GM10248 (cell line): ENCODE measurements at regions not wholly inside any gene's neighbourhood (a gene's known extent, or its start where the extent isn't known, plus 50 kb on each side); places are given as distances from the start of the nearest gene placed in this dataset.

ENCODE experiments used
- CTCF ChIA-PET: fragments of 300-600 bp; sonication (Branson Sonifier 250); formaldehyde crosslinking; extraction: SDS; loops from one replicate; lab custom pipeline; 2021; ENCODE audit warnings: antibody characterized with exemption; lab: Yijun Ruan, JAX
- POLR2A ChIA-PET: fragments of 350-650 bp; sonication (Branson Sonifier 250); formaldehyde crosslinking; extraction: SDS; loops from one replicate; lab custom pipeline; 2020; ENCODE audit warnings: antibody characterized with exemption; lab: Yijun Ruan, JAX
- DNase-seq: peaks from one replicate; pipeline ENCODE4 v3.0.0; 2012; ENCODE audit errors: extremely low spot score
- CTCF ChIP-seq: IDR thresholded peaks from 2 replicates; pipeline ENCODE4 v1.5.1; 2012; ENCODE audit warnings: mild to moderate bottlenecking, low read depth; ENCODE audit errors: extremely low read depth, missing control alignments, control extremely low read depth

- CTCF ChIA-PET, result interaction anchor here (1.5 kb wide), 1 partner anchor 35 kb away, joined by 4 read pairs; no protein-coding TSS in a partner anchor
- TF ChIP-seq CTCF, result no peak
- POLR2A ChIA-PET, result no interaction called here
Measured at GRCh38 chr1:189779034-189779433, 698.6 kb downstream of the BRINP3 start.

GRCh38 chr1:189782295-189782694 lies 695.4 kb downstream of the BRINP3 start:
- ChIA-PET POLR2A (no interaction called here), CTCF (no interaction called here)
- no peak for DNase-seq
- no peak for TF ChIP-seq CTCF

More at GRCh38 chr1:189779034-189779433, 698.6 kb downstream of the BRINP3 start:
- DNase-seq, result no peak

- CTCF ChIA-PET, result no interaction called here
- no peak for DNase-seq
- POLR2A ChIA-PET, result no interaction called here
- no peak for TF ChIP-seq CTCF
Measured at GRCh38 chr1:189783456-189783855, 694.2 kb downstream of the BRINP3 start.

GRCh38 chr1:189786761-189787160 lies 690.9 kb downstream of the BRINP3 start:
- no peak for TF ChIP-seq CTCF
- no peak for DNase-seq
- ChIA-PET POLR2A (no interaction called here), CTCF (interaction anchor here (1.8 kb wide), 1 partner anchor 10 kb away, joined by 4 read pairs; no protein-coding TSS in a partner anchor)

- no peak for DNase-seq
- POLR2A ChIA-PET, result no interaction called here
- no peak for TF ChIP-seq CTCF
- CTCF ChIA-PET, result interaction anchor here (1.8 kb wide), 1 partner anchor 10 kb away, joined by 4 read pairs; no protein-coding TSS in a partner anchor
Measured at GRCh38 chr1:189787201-189787600, 690.5 kb downstream of the BRINP3 start.

- ChIA-PET CTCF (interaction anchor here (1.0 kb wide), 1 partner anchor 13 kb away, joined by 3 read pairs; no protein-coding TSS in a partner anchor), POLR2A (no interaction called here)
Measured at GRCh38 chr1:189790335-189790734, 687.3 kb downstream of the BRINP3 start.

More at GRCh38 chr1:189790335-189790734, 687.3 kb downstream of the BRINP3 start:
- no peak for DNase-seq
- no peak for TF ChIP-seq CTCF
